ENCODE measurements at regions not wholly inside any gene's neighbourhood (a gene's known extent, or its start where the extent isn't known, plus 50 kb on each side); places are given as distances from the start of the nearest gene placed in this dataset.

GRCh38 chr4:27973056-27973455, 1112.4 kb downstream of the STIM2 start (continued):
- TF ChIP-seq, protein P1, sequence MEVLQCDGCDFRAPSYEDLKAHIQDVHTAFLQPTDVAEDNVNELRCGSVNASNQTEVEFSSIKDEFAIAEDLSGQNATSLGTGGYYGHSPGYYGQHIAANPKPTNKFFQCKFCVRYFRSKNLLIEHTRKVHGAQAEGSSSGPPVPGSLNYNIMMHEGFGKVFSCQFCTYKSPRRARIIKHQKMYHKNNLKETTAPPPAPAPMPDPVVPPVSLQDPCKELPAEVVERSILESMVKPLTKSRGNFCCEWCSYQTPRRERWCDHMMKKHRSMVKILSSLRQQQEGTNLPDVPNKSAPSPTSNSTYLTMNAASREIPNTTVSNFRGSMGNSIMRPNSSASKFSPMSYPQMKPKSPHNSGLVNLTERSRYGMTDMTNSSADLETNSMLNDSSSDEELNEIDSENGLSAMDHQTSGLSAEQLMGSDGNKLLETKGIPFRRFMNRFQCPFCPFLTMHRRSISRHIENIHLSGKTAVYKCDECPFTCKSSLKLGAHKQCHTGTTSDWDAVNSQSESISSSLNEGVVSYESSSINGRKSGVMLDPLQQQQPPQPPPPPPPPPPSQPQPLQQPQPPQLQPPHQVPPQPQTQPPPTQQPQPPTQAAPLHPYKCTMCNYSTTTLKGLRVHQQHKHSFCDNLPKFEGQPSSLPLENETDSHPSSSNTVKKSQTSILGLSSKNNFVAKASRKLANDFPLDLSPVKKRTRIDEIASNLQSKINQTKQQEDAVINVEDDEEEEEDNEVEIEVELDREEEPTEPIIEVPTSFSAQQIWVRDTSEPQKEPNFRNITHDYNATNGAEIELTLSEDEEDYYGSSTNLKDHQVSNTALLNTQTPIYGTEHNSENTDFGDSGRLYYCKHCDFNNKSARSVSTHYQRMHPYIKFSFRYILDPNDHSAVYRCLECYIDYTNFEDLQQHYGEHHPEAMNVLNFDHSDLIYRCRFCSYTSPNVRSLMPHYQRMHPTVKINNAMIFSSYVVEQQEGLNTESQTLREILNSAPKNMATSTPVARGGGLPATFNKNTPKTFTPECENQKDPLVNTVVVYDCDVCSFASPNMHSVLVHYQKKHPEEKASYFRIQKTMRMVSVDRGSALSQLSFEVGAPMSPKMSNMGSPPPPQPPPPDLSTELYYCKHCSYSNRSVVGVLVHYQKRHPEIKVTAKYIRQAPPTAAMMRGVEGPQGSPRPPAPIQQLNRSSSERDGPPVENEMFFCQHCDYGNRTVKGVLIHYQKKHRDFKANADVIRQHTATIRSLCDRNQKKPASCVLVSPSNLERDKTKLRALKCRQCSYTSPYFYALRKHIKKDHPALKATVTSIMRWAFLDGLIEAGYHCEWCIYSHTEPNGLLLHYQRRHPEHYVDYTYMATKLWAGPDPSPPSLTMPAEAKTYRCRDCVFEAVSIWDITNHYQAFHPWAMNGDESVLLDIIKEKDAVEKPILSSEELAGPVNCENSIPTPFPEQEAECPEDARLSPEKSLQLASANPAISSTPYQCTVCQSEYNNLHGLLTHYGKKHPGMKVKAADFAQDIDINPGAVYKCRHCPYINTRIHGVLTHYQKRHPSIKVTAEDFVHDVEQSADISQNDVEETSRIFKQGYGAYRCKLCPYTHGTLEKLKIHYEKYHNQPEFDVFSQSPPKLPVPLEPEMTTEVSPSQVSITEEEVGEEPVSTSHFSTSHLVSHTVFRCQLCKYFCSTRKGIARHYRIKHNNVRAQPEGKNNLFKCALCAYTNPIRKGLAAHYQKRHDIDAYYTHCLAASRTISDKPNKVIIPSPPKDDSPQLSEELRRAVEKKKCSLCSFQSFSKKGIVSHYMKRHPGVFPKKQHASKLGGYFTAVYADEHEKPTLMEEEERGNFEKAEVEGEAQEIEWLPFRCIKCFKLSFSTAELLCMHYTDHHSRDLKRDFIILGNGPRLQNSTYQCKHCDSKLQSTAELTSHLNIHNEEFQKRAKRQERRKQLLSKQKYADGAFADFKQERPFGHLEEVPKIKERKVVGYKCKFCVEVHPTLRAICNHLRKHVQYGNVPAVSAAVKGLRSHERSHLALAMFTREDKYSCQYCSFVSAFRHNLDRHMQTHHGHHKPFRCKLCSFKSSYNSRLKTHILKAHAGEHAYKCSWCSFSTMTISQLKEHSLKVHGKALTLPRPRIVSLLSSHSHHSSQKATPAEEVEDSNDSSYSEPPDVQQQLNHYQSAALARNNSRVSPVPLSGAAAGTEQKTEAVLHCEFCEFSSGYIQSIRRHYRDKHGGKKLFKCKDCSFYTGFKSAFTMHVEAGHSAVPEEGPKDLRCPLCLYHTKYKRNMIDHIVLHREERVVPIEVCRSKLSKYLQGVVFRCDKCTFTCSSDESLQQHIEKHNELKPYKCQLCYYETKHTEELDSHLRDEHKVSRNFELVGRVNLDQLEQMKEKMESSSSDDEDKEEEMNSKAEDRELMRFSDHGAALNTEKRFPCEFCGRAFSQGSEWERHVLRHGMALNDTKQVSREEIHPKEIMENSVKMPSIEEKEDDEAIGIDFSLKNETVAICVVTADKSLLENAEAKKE (CRISPR knock-in tag; IDR thresholded peaks at IDR 0.05), result no peak
- TF ChIP-seq NANOG (IDR thresholded peaks at IDR 0.05; ENCODE audit: borderline replicate concordance), result no peak

DNA sequence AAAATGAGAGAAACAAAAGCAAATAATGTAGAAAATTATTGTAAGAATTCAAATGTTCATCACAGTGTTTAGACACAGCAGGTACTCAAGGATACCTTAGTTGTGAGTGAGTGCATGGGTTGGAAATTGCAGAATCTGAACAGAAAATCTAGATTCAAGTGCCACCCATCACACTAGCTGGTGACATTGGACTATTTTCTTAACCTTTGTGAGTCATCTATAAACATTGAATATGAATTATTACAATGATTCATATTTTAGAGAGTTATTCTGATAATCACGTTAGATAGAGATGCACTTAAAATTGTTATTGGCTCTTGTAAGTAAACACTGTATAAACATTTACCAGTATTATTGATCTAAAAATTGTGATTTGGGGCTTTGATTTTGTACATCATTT, 1113.1 kb downstream of the STIM2 start:
- H3K4me3 Mint-ChIP-seq, result no peak overlapping the region
- no peak for DNase-seq (ENCODE audit: low spot score)
- H3K79me2 ChIP-seq (replicated peaks; ENCODE audit: insufficient read depth), result no peaks in the 10 kb centered on the region
- H3K4me1 Mint-ChIP-seq, result peaks cover 19% of the 10 kb centered on the region
- H3K4me1 ChIP-seq (ENCODE audit: insufficient read depth), result no peaks in the 10 kb centered on the region
- H3K27ac ChIP-seq (ENCODE audit: low read depth), result no peak overlapping the region
- no peak overlapping the region for H3K4me3 ChIP-seq
- peaks cover 12% of the 10 kb centered on the region; the same call in 1 of the 2 replicates for H3K9me2 ChIP-seq (ENCODE audit: insufficient read depth)
- no peaks in the 10 kb centered on the region for H3K27me3 ChIP-seq (ENCODE audit: insufficient read depth)
- H3K36me3 ChIP-seq (ENCODE audit: insufficient read depth), result no peaks in the 10 kb centered on the region
- no peaks in the 10 kb centered on the region for H3F3A ChIP-seq (replicated peaks; ENCODE audit: low read depth)
- no peaks in the 10 kb centered on the region for H4K20me1 ChIP-seq (replicated peaks; ENCODE audit: insufficient read depth)
- H3K36me3 Mint-ChIP-seq (ENCODE audit: low read depth), result no peaks in the 10 kb centered on the region; the same call in 1 of the 3 replicates
- ATAC-seq, result no peak
- H3K27me3 Mint-ChIP-seq (ENCODE audit: insufficient read depth, low read depth, poor library complexity), result peaks cover 5% of the 10 kb centered on the region
- H2AFZ ChIP-seq, result no peak overlapping the region
- no peak overlapping the region for H3K27ac Mint-ChIP-seq
- H3K4me2 ChIP-seq, result no peak overlapping the region
- peaks cover 6% of the 10 kb centered on the region for H3K9me3 Mint-ChIP-seq
- TF ChIP-seq NANOG (IDR thresholded peaks at IDR 0.05; ENCODE audit: borderline replicate concordance) (no peak), EZH2 (IDR thresholded peaks at IDR 0.05; ENCODE audit: low read depth, unreplicated experiment) (no peak), REST (IDR thresholded peaks at IDR 0.05; ENCODE audit: unreplicated experiment) (no peak), ZNF331 (CRISPR knock-in tag; IDR thresholded peaks at IDR 0.05; ENCODE audit: low read depth) (no peak), EZH2phosphoT487 (IDR thresholded peaks at IDR 0.05; ENCODE audit: unreplicated experiment) (no peak), CTCF (conservative IDR thresholded peaks at IDR 0.05; ENCODE audit: low read depth in 2 of 2) (no peak), POLR2AphosphoS5 (IDR thresholded peaks at IDR 0.05; ENCODE audit: low read depth) (no peak), ZNF114 (CRISPR knock-in tag; IDR thresholded peaks at IDR 0.05) (no peak), JUNB (IDR thresholded peaks at IDR 0.05; ENCODE audit: unreplicated experiment) (no peak)
